NCI-H510A (cell line): ENCODE measurements at regions not wholly inside any gene's neighbourhood (a gene's known extent, or its start where the extent isn't known, plus 50 kb on each side); places are given as distances from the start of the nearest gene placed in this dataset.

ENCODE experiments used
- DNase-seq: peaks from one replicate; lab custom pipeline; 2025; lab: John Stamatoyannopoulos, UW

DNA sequence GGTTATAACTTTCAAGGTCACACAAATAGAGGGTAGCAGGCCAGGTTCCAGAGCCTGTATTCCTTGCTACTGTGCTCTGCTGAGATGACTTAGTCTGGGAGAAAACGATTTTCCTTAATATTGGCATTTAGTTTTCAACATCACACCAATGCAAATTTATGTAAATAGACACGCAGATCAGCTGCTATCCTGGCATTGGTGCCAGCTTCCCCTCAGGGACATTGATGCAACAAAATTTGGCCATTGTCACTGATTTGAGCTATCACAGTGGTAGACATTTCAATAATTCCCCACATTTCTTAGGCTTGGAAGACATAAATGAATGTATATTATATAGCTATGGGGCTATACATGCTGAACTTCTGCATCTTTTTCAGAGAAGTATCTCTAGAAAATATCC is 71.6 kb upstream of the ASTN2 start:
- no peak for DNase-seq

GRCh38 chr9:117485176-117485575 is 70.3 kb upstream of the ASTN2 start:
- no peak for DNase-seq

GRCh38 chr9:117480729-117481128 is 65.9 kb upstream of the ASTN2 start:
- DNase-seq: no peak

GRCh38 chr9:117480253-117480652 is 65.4 kb upstream of the ASTN2 start:
- DNase-seq: no peak

- DNase-seq: no peak
Measured at GRCh38 chr9:117473293-117473692, 58.4 kb upstream of the ASTN2 start.

- DNase-seq: no peak
Measured at GRCh38 chr9:117470902-117471301, 56.0 kb upstream of the ASTN2 start.

- no peak for DNase-seq
Measured at GRCh38 chr9:117470455-117470854, 55.6 kb upstream of the ASTN2 start.

GRCh38 chr9:117466111-117466510 is 51.3 kb upstream of the ASTN2 start:
- DNase-seq: no peak

- DNase-seq: no peak
Measured at GRCh38 chr9:117465706-117466105, 50.8 kb upstream of the ASTN2 start.

DNA sequence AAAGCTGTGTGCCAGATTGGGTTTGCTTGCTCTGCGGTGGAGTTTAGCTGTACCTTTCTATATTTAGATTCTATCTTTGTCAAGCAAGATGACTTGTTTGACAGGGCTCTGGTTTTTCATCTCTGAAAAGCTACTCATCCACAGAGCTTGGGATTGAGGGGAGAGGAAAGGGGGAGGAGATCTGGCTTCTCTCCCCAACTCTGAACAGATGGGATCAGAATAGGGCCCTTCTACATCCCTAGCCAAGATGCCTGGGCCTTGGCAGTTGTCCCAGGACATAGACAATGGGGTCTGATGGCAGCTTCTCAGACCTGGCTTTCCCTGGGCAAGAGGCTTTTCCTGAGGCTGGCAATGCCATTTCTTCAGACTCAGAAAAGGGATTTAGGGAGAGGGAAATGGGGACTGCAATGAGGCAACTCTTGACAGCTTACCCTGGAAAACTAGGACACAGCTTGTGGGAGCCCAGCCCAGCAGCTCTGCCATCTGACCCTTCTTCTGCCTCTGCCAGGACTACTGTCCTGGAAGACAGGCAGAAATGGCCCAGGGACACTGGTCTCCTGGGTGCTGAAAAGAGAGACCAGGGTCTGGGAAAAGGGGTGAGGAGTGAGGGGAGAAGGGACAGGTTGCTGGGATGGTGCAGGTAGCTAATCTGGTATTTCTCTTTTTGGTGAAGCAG is 50.2 kb upstream of the ASTN2 start:
- DNase-seq: no peak
